ENCODE measurements at regions not wholly inside any gene's neighbourhood (a gene's known extent, or its start where the extent isn't known, plus 50 kb on each side); places are given as distances from the start of the nearest gene placed in this dataset.
"Not testable (repeated sequence)": the region's sequence is repeated elsewhere in the genome, so short reads cannot be mapped to it uniquely, and the experiment has no call there.

GRCh38 chr3:177622982-177623617, 425.8 kb upstream of the TBL1XR1 start:
- TF ChIP-seq, protein P1, sequence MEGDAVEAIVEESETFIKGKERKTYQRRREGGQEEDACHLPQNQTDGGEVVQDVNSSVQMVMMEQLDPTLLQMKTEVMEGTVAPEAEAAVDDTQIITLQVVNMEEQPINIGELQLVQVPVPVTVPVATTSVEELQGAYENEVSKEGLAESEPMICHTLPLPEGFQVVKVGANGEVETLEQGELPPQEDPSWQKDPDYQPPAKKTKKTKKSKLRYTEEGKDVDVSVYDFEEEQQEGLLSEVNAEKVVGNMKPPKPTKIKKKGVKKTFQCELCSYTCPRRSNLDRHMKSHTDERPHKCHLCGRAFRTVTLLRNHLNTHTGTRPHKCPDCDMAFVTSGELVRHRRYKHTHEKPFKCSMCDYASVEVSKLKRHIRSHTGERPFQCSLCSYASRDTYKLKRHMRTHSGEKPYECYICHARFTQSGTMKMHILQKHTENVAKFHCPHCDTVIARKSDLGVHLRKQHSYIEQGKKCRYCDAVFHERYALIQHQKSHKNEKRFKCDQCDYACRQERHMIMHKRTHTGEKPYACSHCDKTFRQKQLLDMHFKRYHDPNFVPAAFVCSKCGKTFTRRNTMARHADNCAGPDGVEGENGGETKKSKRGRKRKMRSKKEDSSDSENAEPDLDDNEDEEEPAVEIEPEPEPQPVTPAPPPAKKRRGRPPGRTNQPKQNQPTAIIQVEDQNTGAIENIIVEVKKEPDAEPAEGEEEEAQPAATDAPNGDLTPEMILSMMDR (IDR thresholded peaks at IDR 0.05), result no peak
- Histone ChIP-seq H3K9me3 (ENCODE audit: control insufficient read depth, low read length) (no peaks in the 10 kb centered on the region), H3K9ac (no peak overlapping the region), H3K4me3 (ENCODE audit: low read depth, low read length) (no peak overlapping the region), H3K27me3 (ENCODE audit: control insufficient read depth, insufficient read depth, low read length) (no peaks in the 10 kb centered on the region), H2AFZ (no peak overlapping the region), H3K79me2 (no peaks in the 10 kb centered on the region), H3K36me3 (ENCODE audit: control insufficient read depth, insufficient read depth, low read length) (no peaks in the 10 kb centered on the region), H3K4me1 (peaks cover 13% of the 10 kb centered on the region), H3K27ac (no peak overlapping the region), H3K4me2 (ENCODE audit: low read length) (no peak overlapping the region)

- H3K4me2 ChIP-seq (ENCODE audit: low read length), result no peak overlapping the region
- H2AFZ ChIP-seq, result peak overlapping the region; percentile 42
- no peaks in the 10 kb centered on the region for H3K9me3 ChIP-seq (ENCODE audit: control insufficient read depth, low read length)
- no peaks in the 10 kb centered on the region for H3K27me3 ChIP-seq (ENCODE audit: control insufficient read depth, insufficient read depth, low read length)
- no peaks in the 10 kb centered on the region for H3K36me3 ChIP-seq (ENCODE audit: control insufficient read depth, insufficient read depth, low read length)
- H3K4me3 ChIP-seq (ENCODE audit: low read depth, low read length), result no peak overlapping the region
- TF ChIP-seq, protein P1 (IDR thresholded peaks at IDR 0.05), result no peak
- H3K27ac ChIP-seq, result no peak overlapping the region
- H3K9ac ChIP-seq, result no peak overlapping the region
- H3K79me2 ChIP-seq, result no peaks in the 10 kb centered on the region
- H3K4me1 ChIP-seq, result peaks cover 10% of the 10 kb centered on the region
These were observed 427.5 kb upstream of the TBL1XR1 start for GRCh38 chr3:177624528-177625495.

DNA sequence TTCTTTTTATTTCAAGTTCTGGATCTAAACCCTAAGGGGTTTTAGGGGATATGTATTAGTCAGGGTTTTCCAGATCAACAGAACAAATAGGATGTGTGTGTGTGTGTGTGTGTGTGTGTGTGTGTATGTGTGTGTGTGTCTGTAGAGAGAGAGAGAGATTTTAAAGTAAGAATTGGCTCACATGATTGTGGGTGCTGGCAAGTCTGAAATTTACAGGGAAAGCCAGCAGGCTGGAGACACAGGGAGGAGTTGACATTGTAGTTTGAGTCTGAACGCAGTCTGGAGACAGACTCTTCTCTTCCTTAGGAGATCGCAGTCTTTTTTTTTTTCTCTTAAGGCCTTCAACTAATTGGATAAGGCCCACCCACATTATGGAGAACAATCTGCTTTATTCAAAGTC, 428.8 kb upstream of the TBL1XR1 start:
- H3K9me3 ChIP-seq (ENCODE audit: control insufficient read depth, low read length), result no peaks in the 10 kb centered on the region
- H3K4me2 ChIP-seq (ENCODE audit: low read length), result no peak overlapping the region
- H3K4me3 ChIP-seq (ENCODE audit: low read depth, low read length), result no peak overlapping the region
- H3K9ac ChIP-seq, result no peak overlapping the region
- no peaks in the 10 kb centered on the region for H3K36me3 ChIP-seq (ENCODE audit: control insufficient read depth, insufficient read depth, low read length)
- H3K27me3 ChIP-seq (ENCODE audit: control insufficient read depth, insufficient read depth, low read length), result no peaks in the 10 kb centered on the region
- peaks cover 10% of the 10 kb centered on the region for H3K4me1 ChIP-seq
- no peak overlapping the region for H3K27ac ChIP-seq
- H3K79me2 ChIP-seq, result no peaks in the 10 kb centered on the region
- no peak overlapping the region for H2AFZ ChIP-seq
- TF ChIP-seq, protein P1 (IDR thresholded peaks at IDR 0.05), result no peak

GRCh38 chr3:177628095-177628719, 430.9 kb upstream of the TBL1XR1 start:
- not testable (repeated sequence) for H3K79me2 ChIP-seq; H3K4me2 ChIP-seq (ENCODE audit: low read length); H3K9me3 ChIP-seq (ENCODE audit: control insufficient read depth, low read length); H3K36me3 ChIP-seq (ENCODE audit: control insufficient read depth, insufficient read depth, low read length); H3K27me3 ChIP-seq (ENCODE audit: control insufficient read depth, insufficient read depth, low read length); H3K4me3 ChIP-seq (ENCODE audit: low read depth, low read length); H3K9ac ChIP-seq; H2AFZ ChIP-seq; H3K27ac ChIP-seq
- H3K4me1 ChIP-seq, result peaks cover 12% of the 10 kb centered on the region

DNA sequence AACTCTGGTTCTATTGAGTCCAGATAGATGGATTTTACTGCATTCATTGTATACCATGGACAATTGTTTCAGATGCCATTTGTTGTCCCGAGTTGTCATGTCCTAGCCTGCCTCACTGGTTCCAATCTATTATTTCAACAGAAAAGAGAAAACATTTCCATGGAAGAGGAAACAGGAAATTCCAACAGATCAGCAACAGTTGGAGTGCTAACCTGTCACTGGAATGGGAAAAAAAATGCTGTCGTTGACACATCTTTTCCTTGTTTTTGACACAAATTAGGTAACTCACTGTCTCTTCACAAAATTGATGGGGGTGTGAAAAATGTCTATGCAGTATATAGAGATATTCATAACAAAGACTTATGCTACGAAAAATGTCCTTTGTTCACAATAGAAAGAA, 432.0 kb upstream of the TBL1XR1 start:
- Histone ChIP-seq H2AFZ (peak overlapping the region; percentile 23), H3K36me3 (ENCODE audit: control insufficient read depth, insufficient read depth, low read length) (no peaks in the 10 kb centered on the region), H3K27ac (no peak overlapping the region), H3K4me1 (peaks cover 19% of the 10 kb centered on the region), H3K9ac (no peak overlapping the region), H3K79me2 (no peaks in the 10 kb centered on the region), H3K27me3 (ENCODE audit: control insufficient read depth, insufficient read depth, low read length) (no peaks in the 10 kb centered on the region), H3K4me3 (ENCODE audit: low read depth, low read length) (no peak overlapping the region), H3K9me3 (ENCODE audit: control insufficient read depth, low read length) (no peaks in the 10 kb centered on the region), H3K4me2 (ENCODE audit: low read length) (peak overlapping the region; percentile 37)
- TF ChIP-seq, protein P1 (IDR thresholded peaks at IDR 0.05), result no peak
